ENCODE measurements at regions not wholly inside any gene's neighbourhood (a gene's known extent, or its start where the extent isn't known, plus 50 kb on each side); places are given as distances from the start of the nearest gene placed in this dataset.

GRCh38 chr4:162634390-162634789 lies 470.6 kb upstream of the FSTL5 start:
- DNase-seq (ENCODE audit: low spot score): no peak

- no peak for DNase-seq (ENCODE audit: low spot score)
These were observed 458.9 kb upstream of the FSTL5 start for GRCh38 chr4:162622664-162623063.

- DNase-seq (ENCODE audit: low spot score): no peak
These were observed 446.3 kb upstream of the FSTL5 start for GRCh38 chr4:162610116-162610515.

GRCh38 chr4:162586266-162586665 lies 422.5 kb upstream of the FSTL5 start:
- no peak for DNase-seq (ENCODE audit: low spot score)

GRCh38 chr4:162582180-162582579 lies 418.4 kb upstream of the FSTL5 start:
- DNase-seq (ENCODE audit: low spot score): no peak

- peak; percentile 46 for DNase-seq (ENCODE audit: low spot score)
These were observed 401.9 kb upstream of the FSTL5 start for GRCh38 chr4:162565730-162566129.

- no peak for DNase-seq (ENCODE audit: low spot score)
These were observed 396.3 kb upstream of the FSTL5 start for GRCh38 chr4:162560073-162560472.

GRCh38 chr4:162557516-162558106 lies 393.8 kb upstream of the FSTL5 start:
- no peak for DNase-seq (ENCODE audit: low spot score)

GRCh38 chr4:162535121-162535520 lies 371.3 kb upstream of the FSTL5 start:
- DNase-seq (ENCODE audit: low spot score): no peak

- DNase-seq (ENCODE audit: low spot score): no peak
These were observed 359.4 kb upstream of the FSTL5 start for GRCh38 chr4:162523171-162523570.

- no peak for DNase-seq (ENCODE audit: low spot score)
These were observed 358.9 kb upstream of the FSTL5 start for GRCh38 chr4:162522724-162523123.

- DNase-seq (ENCODE audit: low spot score): no peak
These were observed 347.1 kb upstream of the FSTL5 start for GRCh38 chr4:162510937-162511336.

GRCh38 chr4:162510115-162510514 lies 346.3 kb upstream of the FSTL5 start:
- DNase-seq (ENCODE audit: low spot score): no peak

GRCh38 chr4:162509333-162509732 lies 345.5 kb upstream of the FSTL5 start:
- no peak for DNase-seq (ENCODE audit: low spot score)

- no peak for DNase-seq (ENCODE audit: low spot score)
These were observed 342.5 kb upstream of the FSTL5 start for GRCh38 chr4:162506253-162506652.

- DNase-seq (ENCODE audit: low spot score): no peak
These were observed 340.1 kb upstream of the FSTL5 start for GRCh38 chr4:162503868-162504267.

GRCh38 chr4:162502109-162502508 lies 338.3 kb upstream of the FSTL5 start:
- no peak for DNase-seq (ENCODE audit: low spot score)

GRCh38 chr4:162499478-162499877 lies 335.7 kb upstream of the FSTL5 start:
- no peak for DNase-seq (ENCODE audit: low spot score)

GRCh38 chr4:162498168-162498567 lies 334.4 kb upstream of the FSTL5 start:
- no peak for DNase-seq (ENCODE audit: low spot score)

- DNase-seq (ENCODE audit: low spot score): peak; percentile 49
These were observed 333.9 kb upstream of the FSTL5 start for GRCh38 chr4:162497564-162498167.

- DNase-seq (ENCODE audit: low spot score): no peak
These were observed 331.1 kb upstream of the FSTL5 start for GRCh38 chr4:162494935-162495334.

- no peak for DNase-seq (ENCODE audit: low spot score)
These were observed 321.7 kb upstream of the FSTL5 start for GRCh38 chr4:162485486-162485885.

GRCh38 chr4:162475246-162475645 lies 311.4 kb upstream of the FSTL5 start:
- no peak for DNase-seq (ENCODE audit: low spot score)

- DNase-seq (ENCODE audit: low spot score): no peak
These were observed 306.2 kb upstream of the FSTL5 start for GRCh38 chr4:162469977-162470376.
